OCI-LY1 (cell line): ENCODE measurements at regions not wholly inside any gene's neighbourhood (a gene's known extent, or its start where the extent isn't known, plus 50 kb on each side); places are given as distances from the start of the nearest gene placed in this dataset.

Experiments
- H2AFZ ChIP-seq: fragments of 200-600 bp; sonication (generic), shearing (Covaris generic); 2 replicates; pipeline ENCODE4 v1.6.0; 2014; ENCODE audit warnings: antibody characterized with exemption, mild to moderate bottlenecking, low read length
- H3F3A ChIP-seq: fragments of 200-600 bp; sonication (generic), shearing (Covaris generic); 2 replicates; pipeline ENCODE4 v1.6.0; 2014; ENCODE audit warnings: mild to moderate bottlenecking, antibody characterized with exemption, low read length, moderate library complexity; ENCODE audit not compliant: insufficient read depth
- H3K27ac ChIP-seq: fragments of 200-600 bp; sonication (generic); 2 replicates; pipeline ENCODE4 v1.5.1; 2014; ENCODE audit warnings: low read length, mixed run types, mild to moderate bottlenecking, low read depth; ENCODE audit not compliant: poor library complexity, severe bottlenecking
- H3K27me3 ChIP-seq: fragments of 200-600 bp; sonication (generic); 2 replicates; pipeline ENCODE4 v1.6.0; 2014; ENCODE audit warnings: antibody characterized with exemption, mild to moderate bottlenecking, low read length, moderate library complexity; ENCODE audit not compliant: insufficient read depth
- H3K36me3 ChIP-seq: fragments of 200-600 bp; sonication (generic); 2 replicates; pipeline ENCODE4 v1.6.1; 2014; ENCODE audit warnings: mild to moderate bottlenecking, antibody characterized with exemption, low read length, moderate library complexity, mixed read lengths; ENCODE audit not compliant: insufficient read depth
- H3K4me1 ChIP-seq: fragments of 200-600 bp; sonication (generic); 2 replicates; pipeline ENCODE4 v1.5.1; 2014; ENCODE audit warnings: mild to moderate bottlenecking, low read length, moderate library complexity; ENCODE audit not compliant: insufficient read depth, severe bottlenecking
- H3K4me2 ChIP-seq: fragments of 200-600 bp; sonication (generic), shearing (Covaris generic); 2 replicates; pipeline ENCODE4 v1.6.1; 2014; ENCODE audit warnings: low read length
- H3K4me3 ChIP-seq: fragments of 200-600 bp; sonication (generic); 2 replicates; pipeline ENCODE4 v1.5.1; 2014; ENCODE audit warnings: low read length, low read depth, mild to moderate bottlenecking, mixed read lengths; ENCODE audit not compliant: poor library complexity, severe bottlenecking
- H3K79me2 ChIP-seq: fragments of 200-600 bp; shearing (Covaris generic); 2 replicates; pipeline ENCODE4 v1.6.1; 2016; ENCODE audit warnings: mixed run types, low read length, mixed read lengths; ENCODE audit not compliant: insufficient read depth
- H3K9ac ChIP-seq: fragments of 200-600 bp; sonication (generic), shearing (Covaris generic); 2 replicates; pipeline ENCODE4 v1.6.1; 2014; ENCODE audit warnings: mild to moderate bottlenecking, low read length, mixed read lengths
- H3K9me2 ChIP-seq: fragments of 200-600 bp; sonication (generic), shearing (Covaris generic); 2 replicates; pipeline ENCODE4 v1.6.1; 2014; ENCODE audit warnings: low read depth, mild to moderate bottlenecking, low read length, mixed read lengths
- H3K9me3 ChIP-seq: fragments of 200-600 bp; shearing (Covaris generic); 2 replicates; pipeline ENCODE4 v1.6.1; 2014; ENCODE audit warnings: low read length, mixed read lengths
- H4K20me1 ChIP-seq: fragments of 200-600 bp; sonication (generic), shearing (Covaris generic); 2 replicates; pipeline ENCODE4 v1.6.0; 2016; ENCODE audit warnings: mild to moderate bottlenecking, low read length; ENCODE audit not compliant: insufficient read depth
- EZH2 ChIP-seq: fragments of 200-600 bp; sonication (generic), shearing (Covaris generic); IDR thresholded peaks from 2 replicates; pipeline ENCODE4 v1.8.0; 2017; ENCODE audit warnings: borderline replicate concordance, mixed run types, mild to moderate bottlenecking, antibody characterized with exemption, low read length, moderate library complexity, mixed read lengths
- TF ChIP-seq, protein P1 (sequence below): fragments of 200-600 bp; sonication (generic), shearing (Covaris generic); IDR thresholded peaks from 2 replicates; pipeline ENCODE4 v1.5.1; 2017; ENCODE audit warnings: mild to moderate bottlenecking, antibody characterized with exemption, low read length, moderate library complexity, mixed read lengths

DNA sequence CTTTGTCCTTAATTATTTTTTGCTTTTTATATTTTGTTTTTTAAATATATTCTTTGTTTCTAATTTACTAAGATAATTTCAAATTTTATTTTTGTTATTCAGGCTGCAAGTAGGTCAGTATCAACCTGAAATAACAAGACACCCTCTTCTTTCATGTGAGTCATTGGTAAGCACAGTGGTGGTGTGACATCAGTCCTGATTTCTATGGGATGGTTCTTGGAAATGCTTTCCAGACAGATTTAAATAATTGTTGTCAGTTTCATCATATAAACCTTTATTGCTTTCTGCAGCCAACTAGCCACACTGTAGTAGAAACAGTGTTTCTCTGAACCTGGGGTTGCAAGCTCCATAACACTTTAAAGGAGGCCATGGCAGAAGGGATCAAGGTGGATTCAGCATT, 157.5 kb upstream of the C21orf91 start:
- H3K9ac ChIP-seq: no peak overlapping the region
- no peaks in the 10 kb centered on the region for H3K79me2 ChIP-seq
- TF ChIP-seq EZH2: no peak
- TF ChIP-seq, protein P1, sequence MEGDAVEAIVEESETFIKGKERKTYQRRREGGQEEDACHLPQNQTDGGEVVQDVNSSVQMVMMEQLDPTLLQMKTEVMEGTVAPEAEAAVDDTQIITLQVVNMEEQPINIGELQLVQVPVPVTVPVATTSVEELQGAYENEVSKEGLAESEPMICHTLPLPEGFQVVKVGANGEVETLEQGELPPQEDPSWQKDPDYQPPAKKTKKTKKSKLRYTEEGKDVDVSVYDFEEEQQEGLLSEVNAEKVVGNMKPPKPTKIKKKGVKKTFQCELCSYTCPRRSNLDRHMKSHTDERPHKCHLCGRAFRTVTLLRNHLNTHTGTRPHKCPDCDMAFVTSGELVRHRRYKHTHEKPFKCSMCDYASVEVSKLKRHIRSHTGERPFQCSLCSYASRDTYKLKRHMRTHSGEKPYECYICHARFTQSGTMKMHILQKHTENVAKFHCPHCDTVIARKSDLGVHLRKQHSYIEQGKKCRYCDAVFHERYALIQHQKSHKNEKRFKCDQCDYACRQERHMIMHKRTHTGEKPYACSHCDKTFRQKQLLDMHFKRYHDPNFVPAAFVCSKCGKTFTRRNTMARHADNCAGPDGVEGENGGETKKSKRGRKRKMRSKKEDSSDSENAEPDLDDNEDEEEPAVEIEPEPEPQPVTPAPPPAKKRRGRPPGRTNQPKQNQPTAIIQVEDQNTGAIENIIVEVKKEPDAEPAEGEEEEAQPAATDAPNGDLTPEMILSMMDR: no peak
- no peaks in the 10 kb centered on the region for H3K9me2 ChIP-seq
- H3F3A ChIP-seq: no peaks in the 10 kb centered on the region
- no peaks in the 10 kb centered on the region for H4K20me1 ChIP-seq
- no peak overlapping the region for H3K27ac ChIP-seq
- H2AFZ ChIP-seq: no peak overlapping the region
- no peak overlapping the region for H3K4me2 ChIP-seq
- H3K4me1 ChIP-seq: no peaks in the 10 kb centered on the region
- H3K36me3 ChIP-seq: no peaks in the 10 kb centered on the region
- no peaks in the 10 kb centered on the region for H3K9me3 ChIP-seq
- H3K27me3 ChIP-seq: no peaks in the 10 kb centered on the region
- H3K4me3 ChIP-seq: no peak overlapping the region

DNA sequence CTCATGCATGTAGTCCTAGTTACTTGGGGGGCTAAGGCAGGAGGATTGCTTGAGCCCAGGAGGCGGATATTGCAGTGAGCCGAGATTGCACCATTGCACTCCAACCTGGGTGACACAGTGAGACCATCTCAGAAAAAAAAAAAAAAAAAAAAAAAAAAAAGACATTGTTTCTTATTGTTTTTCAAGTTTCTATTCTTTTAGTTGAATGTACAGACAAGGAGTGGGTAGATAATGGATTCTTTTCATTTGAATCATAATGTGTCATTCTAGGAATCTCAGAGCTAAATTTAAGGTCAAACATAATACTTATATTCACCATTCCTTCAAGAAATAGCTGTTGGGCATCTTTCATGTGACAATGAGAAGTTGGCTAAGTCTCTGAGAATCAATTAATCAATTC, 157.0 kb upstream of the C21orf91 start:
- no peaks in the 10 kb centered on the region for H3K27me3 ChIP-seq
- no peaks in the 10 kb centered on the region for H3K79me2 ChIP-seq
- no peak overlapping the region for H3K27ac ChIP-seq
- no peaks in the 10 kb centered on the region for H3K36me3 ChIP-seq
- no peak overlapping the region for H2AFZ ChIP-seq
- H3K9ac ChIP-seq: no peak overlapping the region
- no peaks in the 10 kb centered on the region for H4K20me1 ChIP-seq
- H3F3A ChIP-seq: no peaks in the 10 kb centered on the region
- H3K9me3 ChIP-seq: no peaks in the 10 kb centered on the region
- no peak overlapping the region for H3K4me2 ChIP-seq
- TF ChIP-seq EZH2: no peak
- H3K4me1 ChIP-seq: no peaks in the 10 kb centered on the region
- no peak overlapping the region for H3K4me3 ChIP-seq
- no peaks in the 10 kb centered on the region for H3K9me2 ChIP-seq

DNA sequence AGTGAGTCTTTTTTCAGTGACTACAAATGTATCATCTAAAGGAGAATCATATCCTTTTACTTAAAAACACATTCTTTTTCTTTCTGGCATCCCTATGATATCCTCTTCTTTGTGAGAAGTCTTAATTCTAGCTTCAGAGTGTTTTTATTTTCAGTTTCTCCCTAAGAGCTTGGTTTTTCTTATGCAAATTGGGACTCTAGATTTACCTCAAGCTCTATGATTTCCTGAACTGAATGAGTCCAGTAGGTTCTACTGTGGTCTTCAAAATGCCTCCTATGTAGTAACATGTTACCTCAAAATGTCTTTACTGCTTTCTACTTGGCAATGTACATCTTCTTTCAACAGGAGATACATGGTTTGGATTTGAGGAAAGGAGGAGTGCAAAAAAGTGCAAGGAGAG, 148.2 kb upstream of the C21orf91 start:
- Histone ChIP-seq H3K4me3 (no peak overlapping the region), H3K9me2 (no peaks in the 10 kb centered on the region), H3K27me3 (no peaks in the 10 kb centered on the region), H3K4me1 (no peaks in the 10 kb centered on the region), H3K4me2 (no peak overlapping the region), H3K9me3 (no peaks in the 10 kb centered on the region), H3K36me3 (no peaks in the 10 kb centered on the region), H3K27ac (no peak overlapping the region), H3F3A (no peaks in the 10 kb centered on the region), H4K20me1 (no peaks in the 10 kb centered on the region), H3K9ac (no peak overlapping the region), H2AFZ (no peak overlapping the region), H3K79me2 (no peaks in the 10 kb centered on the region)
- TF ChIP-seq EZH2: no peak
- TF ChIP-seq, protein P1: no peak

DNA sequence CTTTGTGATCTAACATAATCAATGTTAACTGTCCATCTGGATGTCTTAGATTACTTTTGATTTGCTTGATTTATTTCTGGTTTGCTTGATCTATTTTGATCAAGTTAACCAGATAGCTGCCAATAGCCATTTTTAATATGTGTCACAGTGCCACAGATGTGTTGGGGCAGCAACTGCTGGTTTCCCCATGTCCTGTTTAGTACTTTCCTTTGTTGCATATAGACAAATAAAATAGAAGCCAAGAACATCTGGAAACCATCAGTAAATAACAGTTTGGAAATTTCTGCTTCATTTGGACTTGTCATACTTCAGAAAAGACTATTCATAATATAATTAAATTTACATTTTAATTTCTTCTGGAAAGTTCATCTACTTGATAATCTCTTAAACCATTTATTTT, 145.6 kb upstream of the C21orf91 start:
- Histone ChIP-seq H3K36me3 (no peaks in the 10 kb centered on the region), H3K4me3 (no peak overlapping the region), H3K27ac (no peak overlapping the region), H3K9ac (no peak overlapping the region), H3K4me1 (no peaks in the 10 kb centered on the region), H4K20me1 (no peaks in the 10 kb centered on the region), H3K27me3 (no peaks in the 10 kb centered on the region), H3K4me2 (no peak overlapping the region), H3K79me2 (no peaks in the 10 kb centered on the region), H3F3A (no peaks in the 10 kb centered on the region), H3K9me2 (no peaks in the 10 kb centered on the region), H2AFZ (no peak overlapping the region), H3K9me3 (no peaks in the 10 kb centered on the region)
- no peak for TF ChIP-seq EZH2
- TF ChIP-seq, protein P1: no peak
